ENCODE measurements at regions not wholly inside any gene's neighbourhood (a gene's known extent, or its start where the extent isn't known, plus 50 kb on each side); places are given as distances from the start of the nearest gene placed in this dataset.

DNA sequence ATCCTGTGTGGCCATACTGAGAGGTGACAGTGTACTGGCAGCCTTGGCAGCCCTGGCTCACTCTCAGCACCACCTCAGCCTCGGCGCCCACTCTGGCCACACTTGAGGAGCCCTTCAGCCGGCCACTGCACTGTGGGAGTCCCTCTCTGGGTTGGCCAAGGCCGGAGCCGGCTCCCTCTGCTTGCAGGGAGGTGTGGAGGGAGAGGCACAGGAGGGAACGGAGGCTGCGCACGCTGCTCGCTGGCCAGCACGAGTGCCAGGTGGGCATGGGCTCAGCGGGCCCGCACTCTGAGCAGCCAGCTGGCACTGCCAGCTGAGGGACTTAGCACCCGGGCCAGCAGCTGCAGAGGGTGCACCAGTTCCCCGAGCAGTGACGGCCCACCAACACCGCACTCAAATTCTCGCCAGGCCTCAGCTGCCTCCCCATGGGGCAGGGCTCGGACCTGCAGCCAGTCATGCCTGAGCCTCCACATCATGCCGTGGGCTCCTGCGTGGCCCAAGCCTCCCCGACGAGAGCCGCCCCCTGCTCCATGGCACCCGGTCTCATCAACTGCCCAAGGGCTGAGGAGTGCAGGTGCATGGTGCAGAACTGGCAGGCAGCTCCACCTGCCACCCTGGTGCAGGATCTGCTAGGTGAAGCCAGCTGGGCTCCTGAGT lies 184.4 kb upstream of the TOX3 start:
- Histone ChIP-seq H3K36me3 (ENCODE audit: control insufficient read depth, low read length) (no peaks in the 10 kb centered on the region), H4K20me1 (ENCODE audit: control insufficient read depth, insufficient read depth, low read depth, low read length) (no peaks in the 10 kb centered on the region), H3K4me1 (ENCODE audit: control insufficient read depth, low read length) (no peaks in the 10 kb centered on the region), H3F3A (ENCODE audit: control insufficient read depth, insufficient read depth) (no peaks in the 10 kb centered on the region), H3K4me3 (ENCODE audit: low read length) (no peak overlapping the region), H3K9me2 (replicated peaks; ENCODE audit: control insufficient read depth, low read length) (no peaks in the 10 kb centered on the region), H3K9me3 (ENCODE audit: control insufficient read depth, insufficient read depth, low read length) (peaks cover 4% of the 10 kb centered on the region; the same call in 1 of the 2 replicates), H3K79me2 (ENCODE audit: control insufficient read depth, low read length) (no peaks in the 10 kb centered on the region), H3K4me2 (ENCODE audit: low read length) (no peak overlapping the region), H3K27me3 (ENCODE audit: control insufficient read depth, low read length) (no peaks in the 10 kb centered on the region), H3K27ac (ENCODE audit: low read depth, low read length) (no peak overlapping the region)
- no peak for TF ChIP-seq EZH2phosphoT487 (IDR thresholded peaks at IDR 0.05; ENCODE audit: borderline replicate concordance, low read length)
- TF ChIP-seq, protein P1, sequence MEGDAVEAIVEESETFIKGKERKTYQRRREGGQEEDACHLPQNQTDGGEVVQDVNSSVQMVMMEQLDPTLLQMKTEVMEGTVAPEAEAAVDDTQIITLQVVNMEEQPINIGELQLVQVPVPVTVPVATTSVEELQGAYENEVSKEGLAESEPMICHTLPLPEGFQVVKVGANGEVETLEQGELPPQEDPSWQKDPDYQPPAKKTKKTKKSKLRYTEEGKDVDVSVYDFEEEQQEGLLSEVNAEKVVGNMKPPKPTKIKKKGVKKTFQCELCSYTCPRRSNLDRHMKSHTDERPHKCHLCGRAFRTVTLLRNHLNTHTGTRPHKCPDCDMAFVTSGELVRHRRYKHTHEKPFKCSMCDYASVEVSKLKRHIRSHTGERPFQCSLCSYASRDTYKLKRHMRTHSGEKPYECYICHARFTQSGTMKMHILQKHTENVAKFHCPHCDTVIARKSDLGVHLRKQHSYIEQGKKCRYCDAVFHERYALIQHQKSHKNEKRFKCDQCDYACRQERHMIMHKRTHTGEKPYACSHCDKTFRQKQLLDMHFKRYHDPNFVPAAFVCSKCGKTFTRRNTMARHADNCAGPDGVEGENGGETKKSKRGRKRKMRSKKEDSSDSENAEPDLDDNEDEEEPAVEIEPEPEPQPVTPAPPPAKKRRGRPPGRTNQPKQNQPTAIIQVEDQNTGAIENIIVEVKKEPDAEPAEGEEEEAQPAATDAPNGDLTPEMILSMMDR (IDR thresholded peaks at IDR 0.05; ENCODE audit: low read depth, low read length, poor library complexity, severe bottlenecking): no peak

- Histone ChIP-seq H3K4me2 (ENCODE audit: low read length) (no peak overlapping the region), H3F3A (ENCODE audit: control insufficient read depth, insufficient read depth) (no peaks in the 10 kb centered on the region), H3K36me3 (ENCODE audit: control insufficient read depth, low read length) (no peaks in the 10 kb centered on the region), H3K9me3 (ENCODE audit: control insufficient read depth, insufficient read depth, low read length) (peaks cover 4% of the 10 kb centered on the region; the same call in 1 of the 2 replicates), H3K9me2 (replicated peaks; ENCODE audit: control insufficient read depth, low read length) (no peaks in the 10 kb centered on the region), H3K27ac (ENCODE audit: low read depth, low read length) (no peak overlapping the region), H3K27me3 (ENCODE audit: control insufficient read depth, low read length) (no peaks in the 10 kb centered on the region), H3K79me2 (ENCODE audit: control insufficient read depth, low read length) (no peaks in the 10 kb centered on the region), H4K20me1 (ENCODE audit: control insufficient read depth, insufficient read depth, low read depth, low read length) (no peaks in the 10 kb centered on the region), H3K4me3 (ENCODE audit: low read length) (no peak overlapping the region), H3K4me1 (ENCODE audit: control insufficient read depth, low read length) (no peaks in the 10 kb centered on the region)
- no peak for TF ChIP-seq EZH2phosphoT487 (IDR thresholded peaks at IDR 0.05; ENCODE audit: borderline replicate concordance, low read length)
- TF ChIP-seq, protein P1 (IDR thresholded peaks at IDR 0.05; ENCODE audit: low read depth, low read length, poor library complexity, severe bottlenecking): no peak
Observed at GRCh38 chr16:52729731-52730130, 182.8 kb upstream of the TOX3 start.

GRCh38 chr16:52727849-52728248 lies 180.9 kb upstream of the TOX3 start:
- Histone ChIP-seq H3K27me3 (ENCODE audit: control insufficient read depth, low read length) (no peaks in the 10 kb centered on the region), H3K79me2 (ENCODE audit: control insufficient read depth, low read length) (no peaks in the 10 kb centered on the region), H3K27ac (ENCODE audit: low read depth, low read length) (no peak overlapping the region), H3K36me3 (ENCODE audit: control insufficient read depth, low read length) (no peaks in the 10 kb centered on the region), H3K4me1 (ENCODE audit: control insufficient read depth, low read length) (no peaks in the 10 kb centered on the region), H3K9me3 (ENCODE audit: control insufficient read depth, insufficient read depth, low read length) (peaks cover 4% of the 10 kb centered on the region; the same call in 1 of the 2 replicates), H4K20me1 (ENCODE audit: control insufficient read depth, insufficient read depth, low read depth, low read length) (no peaks in the 10 kb centered on the region), H3F3A (ENCODE audit: control insufficient read depth, insufficient read depth) (no peaks in the 10 kb centered on the region), H3K4me2 (ENCODE audit: low read length) (no peak overlapping the region), H3K9me2 (replicated peaks; ENCODE audit: control insufficient read depth, low read length) (no peaks in the 10 kb centered on the region), H3K4me3 (ENCODE audit: low read length) (no peak overlapping the region)
- TF ChIP-seq EZH2phosphoT487 (IDR thresholded peaks at IDR 0.05; ENCODE audit: borderline replicate concordance, low read length): no peak
- TF ChIP-seq, protein P1 (IDR thresholded peaks at IDR 0.05; ENCODE audit: low read depth, low read length, poor library complexity, severe bottlenecking): no peak
